ENCODE measurements at regions not wholly inside any gene's neighbourhood (a gene's known extent, or its start where the extent isn't known, plus 50 kb on each side); places are given as distances from the start of the nearest gene placed in this dataset.

DNA sequence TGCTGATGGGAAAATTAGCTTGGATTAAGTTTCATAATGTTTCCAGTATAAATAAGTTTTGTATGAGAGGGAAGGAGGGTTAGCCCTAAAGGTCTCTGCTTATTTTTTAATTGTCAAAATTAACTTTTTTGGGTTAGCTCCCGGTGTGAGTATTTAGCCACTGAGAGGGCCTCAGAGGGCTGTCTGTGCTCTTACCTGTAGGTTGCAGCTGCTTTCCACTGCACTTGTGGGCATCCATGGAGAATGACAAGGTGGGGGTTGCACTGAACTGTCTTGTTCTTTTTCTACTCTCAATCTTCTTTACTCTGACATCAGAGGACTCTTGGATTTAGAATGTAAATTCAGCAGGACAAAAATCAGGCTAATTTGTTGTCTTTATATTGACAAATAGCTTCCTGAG lies 81.4 kb downstream of the CD164 start:
- H3K4me3 ChIP-seq (ENCODE audit: low read length): no peak overlapping the region
- H4K20me1 ChIP-seq (ENCODE audit: insufficient read depth): no peaks in the 10 kb centered on the region
- H3F3A ChIP-seq (ENCODE audit: insufficient read depth, low read length, poor library complexity, severe bottlenecking): no peaks in the 10 kb centered on the region
- no peak overlapping the region for H3K9ac ChIP-seq (ENCODE audit: low read length)
- no peaks in the 10 kb centered on the region for H3K9me3 ChIP-seq (ENCODE audit: low read length)
- TF ChIP-seq, protein P1, sequence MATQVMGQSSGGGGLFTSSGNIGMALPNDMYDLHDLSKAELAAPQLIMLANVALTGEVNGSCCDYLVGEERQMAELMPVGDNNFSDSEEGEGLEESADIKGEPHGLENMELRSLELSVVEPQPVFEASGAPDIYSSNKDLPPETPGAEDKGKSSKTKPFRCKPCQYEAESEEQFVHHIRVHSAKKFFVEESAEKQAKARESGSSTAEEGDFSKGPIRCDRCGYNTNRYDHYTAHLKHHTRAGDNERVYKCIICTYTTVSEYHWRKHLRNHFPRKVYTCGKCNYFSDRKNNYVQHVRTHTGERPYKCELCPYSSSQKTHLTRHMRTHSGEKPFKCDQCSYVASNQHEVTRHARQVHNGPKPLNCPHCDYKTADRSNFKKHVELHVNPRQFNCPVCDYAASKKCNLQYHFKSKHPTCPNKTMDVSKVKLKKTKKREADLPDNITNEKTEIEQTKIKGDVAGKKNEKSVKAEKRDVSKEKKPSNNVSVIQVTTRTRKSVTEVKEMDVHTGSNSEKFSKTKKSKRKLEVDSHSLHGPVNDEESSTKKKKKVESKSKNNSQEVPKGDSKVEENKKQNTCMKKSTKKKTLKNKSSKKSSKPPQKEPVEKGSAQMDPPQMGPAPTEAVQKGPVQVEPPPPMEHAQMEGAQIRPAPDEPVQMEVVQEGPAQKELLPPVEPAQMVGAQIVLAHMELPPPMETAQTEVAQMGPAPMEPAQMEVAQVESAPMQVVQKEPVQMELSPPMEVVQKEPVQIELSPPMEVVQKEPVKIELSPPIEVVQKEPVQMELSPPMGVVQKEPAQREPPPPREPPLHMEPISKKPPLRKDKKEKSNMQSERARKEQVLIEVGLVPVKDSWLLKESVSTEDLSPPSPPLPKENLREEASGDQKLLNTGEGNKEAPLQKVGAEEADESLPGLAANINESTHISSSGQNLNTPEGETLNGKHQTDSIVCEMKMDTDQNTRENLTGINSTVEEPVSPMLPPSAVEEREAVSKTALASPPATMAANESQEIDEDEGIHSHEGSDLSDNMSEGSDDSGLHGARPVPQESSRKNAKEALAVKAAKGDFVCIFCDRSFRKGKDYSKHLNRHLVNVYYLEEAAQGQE (IDR thresholded peaks at IDR 0.05; ENCODE audit: borderline replicate concordance): no peak
- TF ChIP-seq, protein P2, sequence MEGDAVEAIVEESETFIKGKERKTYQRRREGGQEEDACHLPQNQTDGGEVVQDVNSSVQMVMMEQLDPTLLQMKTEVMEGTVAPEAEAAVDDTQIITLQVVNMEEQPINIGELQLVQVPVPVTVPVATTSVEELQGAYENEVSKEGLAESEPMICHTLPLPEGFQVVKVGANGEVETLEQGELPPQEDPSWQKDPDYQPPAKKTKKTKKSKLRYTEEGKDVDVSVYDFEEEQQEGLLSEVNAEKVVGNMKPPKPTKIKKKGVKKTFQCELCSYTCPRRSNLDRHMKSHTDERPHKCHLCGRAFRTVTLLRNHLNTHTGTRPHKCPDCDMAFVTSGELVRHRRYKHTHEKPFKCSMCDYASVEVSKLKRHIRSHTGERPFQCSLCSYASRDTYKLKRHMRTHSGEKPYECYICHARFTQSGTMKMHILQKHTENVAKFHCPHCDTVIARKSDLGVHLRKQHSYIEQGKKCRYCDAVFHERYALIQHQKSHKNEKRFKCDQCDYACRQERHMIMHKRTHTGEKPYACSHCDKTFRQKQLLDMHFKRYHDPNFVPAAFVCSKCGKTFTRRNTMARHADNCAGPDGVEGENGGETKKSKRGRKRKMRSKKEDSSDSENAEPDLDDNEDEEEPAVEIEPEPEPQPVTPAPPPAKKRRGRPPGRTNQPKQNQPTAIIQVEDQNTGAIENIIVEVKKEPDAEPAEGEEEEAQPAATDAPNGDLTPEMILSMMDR (IDR thresholded peaks at IDR 0.05; ENCODE audit: poor library complexity, severe bottlenecking): no peak
- TF ChIP-seq EP300 (conservative IDR thresholded peaks at IDR 0.05; ENCODE audit: poor library complexity, severe bottlenecking) (no peak), EZH2 (IDR thresholded peaks at IDR 0.05; ENCODE audit: borderline replicate concordance, insufficient read depth, low read length, poor library complexity, severe bottlenecking) (no peak), RAD21 (conservative IDR thresholded peaks at IDR 0.05) (no peak), POLR2AphosphoS5 (IDR thresholded peaks at IDR 0.05) (no peak), SMC3 (conservative IDR thresholded peaks at IDR 0.05; ENCODE audit: poor library complexity) (no peak), TAF1 (IDR thresholded peaks at IDR 0.05; ENCODE audit: low read depth) (no peak), MXI1 (conservative IDR thresholded peaks at IDR 0.05; ENCODE audit: poor library complexity, severe bottlenecking) (no peak)
- H3K4me2 ChIP-seq (ENCODE audit: low read length): no peak overlapping the region
- no peaks in the 10 kb centered on the region for H3K79me2 ChIP-seq (replicated peaks; ENCODE audit: insufficient read depth, low read length)
- no peak overlapping the region for H2AFZ ChIP-seq (ENCODE audit: low read depth, low read length)
- H3K27ac ChIP-seq (ENCODE audit: low read length): no peak overlapping the region
- no peaks in the 10 kb centered on the region for H3K36me3 ChIP-seq (ENCODE audit: insufficient read depth, low read length)
- no peaks in the 10 kb centered on the region for H3K9me2 ChIP-seq (ENCODE audit: insufficient read depth, low read length)
- H3K27me3 ChIP-seq (ENCODE audit: insufficient read depth, low read depth, low read length): no peaks in the 10 kb centered on the region

DNA sequence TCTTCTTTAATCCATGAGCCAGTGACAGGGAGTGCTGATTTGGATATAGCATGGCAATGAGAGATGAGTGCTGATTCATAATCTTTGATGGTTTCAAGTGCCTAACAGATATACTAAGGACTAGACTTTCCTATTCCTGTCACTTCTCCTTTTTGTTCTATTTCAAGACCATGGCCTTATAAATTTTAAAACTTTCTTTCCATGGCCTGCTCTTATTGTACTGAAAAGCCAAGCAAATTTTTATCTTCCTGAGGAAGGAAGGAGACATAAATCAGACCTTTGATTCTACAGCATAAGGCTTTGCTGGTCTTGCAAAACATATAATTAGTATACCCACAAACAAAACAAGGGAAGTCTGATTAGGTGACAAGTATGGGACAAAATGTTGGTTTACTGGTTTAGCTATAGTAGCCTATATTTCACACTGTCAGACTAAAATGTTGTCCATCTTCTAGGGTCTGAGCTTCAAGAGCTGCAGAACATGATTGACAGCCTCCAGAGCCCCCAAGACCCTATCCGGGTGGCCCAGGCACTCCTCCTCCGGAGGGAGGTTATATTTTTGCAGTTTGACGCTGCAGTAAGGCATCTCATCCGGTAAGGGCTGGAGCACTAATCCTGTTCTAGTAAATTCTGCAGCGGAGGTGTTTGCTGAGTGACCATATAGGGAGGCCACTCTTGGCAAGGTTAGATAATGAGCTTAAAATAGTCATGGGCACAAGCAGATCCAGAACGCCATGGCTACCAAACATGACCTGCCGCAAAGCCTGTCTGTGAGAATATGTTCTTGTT lies 82.3 kb downstream of the CD164 start:
- Histone ChIP-seq H3K4me2 (ENCODE audit: low read length) (no peak overlapping the region), H3F3A (ENCODE audit: insufficient read depth, low read length, poor library complexity, severe bottlenecking) (no peaks in the 10 kb centered on the region), H3K27ac (ENCODE audit: low read length) (no peak overlapping the region), H4K20me1 (ENCODE audit: insufficient read depth) (no peaks in the 10 kb centered on the region), H3K9ac (ENCODE audit: low read length) (no peak overlapping the region), H3K79me2 (replicated peaks; ENCODE audit: insufficient read depth, low read length) (no peaks in the 10 kb centered on the region), H2AFZ (ENCODE audit: low read depth, low read length) (no peak overlapping the region), H3K9me3 (ENCODE audit: low read length) (no peaks in the 10 kb centered on the region), H3K27me3 (ENCODE audit: insufficient read depth, low read depth, low read length) (no peaks in the 10 kb centered on the region), H3K9me2 (ENCODE audit: insufficient read depth, low read length) (no peaks in the 10 kb centered on the region), H3K4me3 (ENCODE audit: low read length) (no peak overlapping the region), H3K36me3 (ENCODE audit: insufficient read depth, low read length) (no peaks in the 10 kb centered on the region)
- TF ChIP-seq TAF1 (IDR thresholded peaks at IDR 0.05; ENCODE audit: low read depth) (no peak), EP300 (conservative IDR thresholded peaks at IDR 0.05; ENCODE audit: poor library complexity, severe bottlenecking) (no peak), MXI1 (conservative IDR thresholded peaks at IDR 0.05; ENCODE audit: poor library complexity, severe bottlenecking) (no peak), SMC3 (conservative IDR thresholded peaks at IDR 0.05; ENCODE audit: poor library complexity) (no peak), EZH2 (IDR thresholded peaks at IDR 0.05; ENCODE audit: borderline replicate concordance, insufficient read depth, low read length, poor library complexity, severe bottlenecking) (no peak), POLR2AphosphoS5 (IDR thresholded peaks at IDR 0.05) (no peak), RAD21 (conservative IDR thresholded peaks at IDR 0.05) (no peak)
- TF ChIP-seq, protein P2 (IDR thresholded peaks at IDR 0.05; ENCODE audit: poor library complexity, severe bottlenecking): no peak
- TF ChIP-seq, protein P1 (IDR thresholded peaks at IDR 0.05; ENCODE audit: borderline replicate concordance): no peak

Data from neural cell (in vitro differentiated cells).